ENCODE measurements at regions not wholly inside any gene's neighbourhood (a gene's known extent, or its start where the extent isn't known, plus 50 kb on each side); places are given as distances from the start of the nearest gene placed in this dataset.

DNA sequence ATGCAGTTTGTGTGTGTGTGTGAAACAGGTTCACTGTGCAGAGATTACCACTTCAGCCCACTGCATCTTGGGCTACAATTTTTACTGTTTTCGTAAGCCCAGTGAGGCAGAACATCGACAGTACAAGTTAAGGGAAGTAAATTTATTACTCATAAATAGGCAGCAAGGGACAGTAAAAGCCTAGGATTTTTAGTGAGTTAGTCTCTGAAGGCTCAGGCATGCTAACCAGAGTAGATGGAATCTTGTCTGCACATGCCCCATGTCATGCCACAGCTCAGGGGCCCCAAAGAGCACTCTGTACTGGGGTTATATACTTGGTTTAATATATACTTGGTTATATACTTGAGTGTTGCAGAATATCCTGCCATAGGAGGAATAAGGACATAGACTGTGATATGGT, 825.7 kb downstream of the TECRL start:
- Histone ChIP-seq H3K27ac (ENCODE audit: low read depth, low read length) (no peak overlapping the region), H3K9ac (ENCODE audit: extremely low read depth, low read length, poor library complexity, severe bottlenecking) (no peak overlapping the region), H3K36me3 (ENCODE audit: control insufficient read depth, insufficient read depth, low read length) (no peaks in the 10 kb centered on the region), H3K9me3 (ENCODE audit: control insufficient read depth, low read length) (no peaks in the 10 kb centered on the region), H3K4me3 (ENCODE audit: low read length) (no peak overlapping the region), H3K27me3 (ENCODE audit: control insufficient read depth, insufficient read depth, low read length, poor library complexity, severe bottlenecking) (no peaks in the 10 kb centered on the region), H3K4me1 (ENCODE audit: control insufficient read depth, insufficient read depth, low read length) (no peaks in the 10 kb centered on the region)
- TF ChIP-seq, protein P1, sequence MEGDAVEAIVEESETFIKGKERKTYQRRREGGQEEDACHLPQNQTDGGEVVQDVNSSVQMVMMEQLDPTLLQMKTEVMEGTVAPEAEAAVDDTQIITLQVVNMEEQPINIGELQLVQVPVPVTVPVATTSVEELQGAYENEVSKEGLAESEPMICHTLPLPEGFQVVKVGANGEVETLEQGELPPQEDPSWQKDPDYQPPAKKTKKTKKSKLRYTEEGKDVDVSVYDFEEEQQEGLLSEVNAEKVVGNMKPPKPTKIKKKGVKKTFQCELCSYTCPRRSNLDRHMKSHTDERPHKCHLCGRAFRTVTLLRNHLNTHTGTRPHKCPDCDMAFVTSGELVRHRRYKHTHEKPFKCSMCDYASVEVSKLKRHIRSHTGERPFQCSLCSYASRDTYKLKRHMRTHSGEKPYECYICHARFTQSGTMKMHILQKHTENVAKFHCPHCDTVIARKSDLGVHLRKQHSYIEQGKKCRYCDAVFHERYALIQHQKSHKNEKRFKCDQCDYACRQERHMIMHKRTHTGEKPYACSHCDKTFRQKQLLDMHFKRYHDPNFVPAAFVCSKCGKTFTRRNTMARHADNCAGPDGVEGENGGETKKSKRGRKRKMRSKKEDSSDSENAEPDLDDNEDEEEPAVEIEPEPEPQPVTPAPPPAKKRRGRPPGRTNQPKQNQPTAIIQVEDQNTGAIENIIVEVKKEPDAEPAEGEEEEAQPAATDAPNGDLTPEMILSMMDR (conservative IDR thresholded peaks at IDR 0.05), result no peak
- Mint-ChIP-seq H3K27me3 (ENCODE audit: insufficient read depth) (no peaks in the 10 kb centered on the region), H3K27ac (no peak overlapping the region), H3K4me3 (no peak overlapping the region), H3K4me1 (no peaks in the 10 kb centered on the region), H3K36me3 (ENCODE audit: low read depth) (no peaks in the 10 kb centered on the region), H3K9me3 (peaks cover 6% of the 10 kb centered on the region)
- WGBS, 2 experiments (ENCODE audit: insufficient coverage in 1 of 2, insufficient read length in 1 of 2), result 88 to 100% methylated on average over 1 to 2 of the region's 2 CpGs
- DNase-seq, result no peak

DNA sequence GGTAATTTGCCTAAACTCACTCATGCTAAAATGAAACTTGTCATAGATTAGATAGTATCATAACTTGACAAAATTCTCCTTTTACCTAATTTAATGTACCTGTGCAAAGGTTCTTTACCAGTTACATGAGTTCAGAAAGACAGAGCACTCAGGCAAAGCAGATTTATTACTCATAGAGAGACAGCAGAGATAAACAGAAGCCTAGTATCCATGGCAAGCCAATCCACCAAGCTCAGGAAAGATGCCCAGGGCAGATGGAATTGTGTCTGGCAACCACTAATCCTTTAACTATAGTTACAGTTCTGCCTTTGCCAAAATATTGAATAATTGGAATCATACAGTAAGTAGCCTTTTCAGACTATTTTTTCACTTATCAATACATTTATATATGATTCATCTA, 826.2 kb downstream of the TECRL start:
- H3K27ac Mint-ChIP-seq, result no peak overlapping the region
- no peaks in the 10 kb centered on the region for H3K36me3 Mint-ChIP-seq (ENCODE audit: low read depth)
- Histone ChIP-seq H3K36me3 (ENCODE audit: control insufficient read depth, insufficient read depth, low read length) (no peaks in the 10 kb centered on the region), H3K9me3 (ENCODE audit: control insufficient read depth, low read length) (no peaks in the 10 kb centered on the region), H3K9ac (ENCODE audit: extremely low read depth, low read length, poor library complexity, severe bottlenecking) (no peak overlapping the region), H3K27me3 (ENCODE audit: control insufficient read depth, insufficient read depth, low read length, poor library complexity, severe bottlenecking) (no peaks in the 10 kb centered on the region), H3K4me3 (ENCODE audit: low read length) (no peak overlapping the region), H3K4me1 (ENCODE audit: control insufficient read depth, insufficient read depth, low read length) (no peaks in the 10 kb centered on the region), H3K27ac (ENCODE audit: low read depth, low read length) (no peak overlapping the region)
- H3K9me3 Mint-ChIP-seq, result peaks cover 6% of the 10 kb centered on the region
- H3K4me3 Mint-ChIP-seq, result no peak overlapping the region
- no peak for DNase-seq
- H3K27me3 Mint-ChIP-seq (ENCODE audit: insufficient read depth), result no peaks in the 10 kb centered on the region
- TF ChIP-seq, protein P1 (conservative IDR thresholded peaks at IDR 0.05), result no peak
- H3K4me1 Mint-ChIP-seq, result no peaks in the 10 kb centered on the region

DNA sequence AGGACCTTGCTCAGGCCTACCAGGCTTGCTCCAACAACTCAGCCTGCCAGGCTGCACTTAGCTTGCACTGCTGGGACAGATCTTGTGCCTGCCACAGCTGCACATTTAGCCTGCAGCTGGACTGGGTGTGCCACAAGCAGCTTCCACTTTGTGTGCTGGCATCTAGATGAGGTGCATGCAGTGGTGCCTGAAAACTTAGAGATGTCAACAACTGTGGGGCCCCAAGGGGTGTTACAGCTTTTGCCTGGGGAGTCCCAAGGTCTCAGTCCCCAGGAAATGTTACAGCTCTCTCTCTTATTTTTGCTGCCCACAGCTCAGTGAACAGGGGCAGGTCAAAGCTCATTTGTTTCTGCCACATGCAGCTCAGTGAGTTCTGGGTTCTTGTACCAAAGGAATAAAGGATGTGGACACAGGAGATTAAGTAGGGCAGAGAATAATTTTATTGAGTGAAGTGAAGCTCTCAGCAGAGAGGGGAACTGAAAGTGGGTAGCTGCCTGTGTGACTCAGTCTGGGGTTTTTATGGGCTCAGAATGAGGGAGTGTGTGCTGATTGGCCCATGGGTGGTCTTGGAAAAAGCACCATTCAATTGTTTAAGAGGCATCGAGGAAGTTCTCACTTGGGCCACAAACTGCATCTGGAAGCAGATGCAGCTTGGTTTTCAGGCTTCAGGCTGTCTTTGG, 828.3 kb downstream of the TECRL start:
- Histone ChIP-seq H3K27ac (ENCODE audit: low read depth, low read length) (no peak overlapping the region), H3K36me3 (ENCODE audit: control insufficient read depth, insufficient read depth, low read length) (no peaks in the 10 kb centered on the region), H3K4me1 (ENCODE audit: control insufficient read depth, insufficient read depth, low read length) (no peaks in the 10 kb centered on the region), H3K9ac (ENCODE audit: extremely low read depth, low read length, poor library complexity, severe bottlenecking) (no peak overlapping the region), H3K27me3 (ENCODE audit: control insufficient read depth, insufficient read depth, low read length, poor library complexity, severe bottlenecking) (no peaks in the 10 kb centered on the region), H3K9me3 (ENCODE audit: control insufficient read depth, low read length) (no peaks in the 10 kb centered on the region), H3K4me3 (ENCODE audit: low read length) (no peak overlapping the region)
- no peak for DNase-seq
- H3K27me3 Mint-ChIP-seq (ENCODE audit: insufficient read depth), result no peaks in the 10 kb centered on the region
- H3K4me1 Mint-ChIP-seq, result no peaks in the 10 kb centered on the region
- TF ChIP-seq, protein P1 (conservative IDR thresholded peaks at IDR 0.05), result no peak
- 85 to 100% methylated on average over 1 of the region's 1 CpG for WGBS, 2 experiments (ENCODE audit: insufficient coverage in 1 of 2, insufficient read length in 1 of 2)
- no peak overlapping the region for H3K27ac Mint-ChIP-seq
- H3K4me3 Mint-ChIP-seq, result no peak overlapping the region
- peaks cover 6% of the 10 kb centered on the region for H3K9me3 Mint-ChIP-seq
- no peaks in the 10 kb centered on the region for H3K36me3 Mint-ChIP-seq (ENCODE audit: low read depth)
